IgD-negative memory B cell (primary cell): ENCODE measurements at regions not wholly inside any gene's neighbourhood (a gene's known extent, or its start where the extent isn't known, plus 50 kb on each side); places are given as distances from the start of the nearest gene placed in this dataset.

Experiments used
- H3K27ac Mint-ChIP-seq, 3 donors: one replicate each; pipeline ENCODE4 v1.8.0; 2020 to 2022; ENCODE audit warnings: mild to moderate bottlenecking in 3 of 3, mixed read lengths in 3 of 3, moderate library complexity in 1 of 3
- H3K27me3 Mint-ChIP-seq: one replicate; pipeline ENCODE4 v1.8.0; 2021; ENCODE audit warnings: mixed read lengths
- H3K36me3 Mint-ChIP-seq: one replicate; pipeline ENCODE4 v1.8.0; 2020; ENCODE audit warnings: mild to moderate bottlenecking, mixed read lengths
- H3K4me1 Mint-ChIP-seq, 3 donors: one replicate each; pipeline ENCODE4 v1.8.0; 2020 to 2022; ENCODE audit warnings: mixed read lengths in 3 of 3, mild to moderate bottlenecking in 1 of 3
- H3K4me3 Mint-ChIP-seq, 4 donors: one replicate each; pipeline ENCODE4 v1.8.0; 2020 to 2022; ENCODE audit warnings: mild to moderate bottlenecking in 4 of 4, mixed read lengths in 4 of 4, moderate library complexity in 3 of 4
- H3K9me3 Mint-ChIP-seq, 3 donors: one replicate each; pipeline ENCODE4 v1.8.0; 2020 to 2021; ENCODE audit warnings: mixed read lengths in 3 of 3, mild to moderate bottlenecking in 1 of 3

- peaks cover 0 to 1% (median 0%) of the 10 kb centered on the region in 3 donors for H3K9me3 Mint-ChIP-seq
- no peaks in the 10 kb centered on the region for H3K36me3 Mint-ChIP-seq
- H3K4me1 Mint-ChIP-seq, result no peaks in the 10 kb centered on the region
- no peak overlapping the region for H3K27ac Mint-ChIP-seq
- no peak overlapping the region for H3K4me3 Mint-ChIP-seq
- no peaks in the 10 kb centered on the region for H3K27me3 Mint-ChIP-seq
Observed at GRCh38 chr14:54058505-54058904, 101.9 kb upstream of the BMP4 start.

DNA sequence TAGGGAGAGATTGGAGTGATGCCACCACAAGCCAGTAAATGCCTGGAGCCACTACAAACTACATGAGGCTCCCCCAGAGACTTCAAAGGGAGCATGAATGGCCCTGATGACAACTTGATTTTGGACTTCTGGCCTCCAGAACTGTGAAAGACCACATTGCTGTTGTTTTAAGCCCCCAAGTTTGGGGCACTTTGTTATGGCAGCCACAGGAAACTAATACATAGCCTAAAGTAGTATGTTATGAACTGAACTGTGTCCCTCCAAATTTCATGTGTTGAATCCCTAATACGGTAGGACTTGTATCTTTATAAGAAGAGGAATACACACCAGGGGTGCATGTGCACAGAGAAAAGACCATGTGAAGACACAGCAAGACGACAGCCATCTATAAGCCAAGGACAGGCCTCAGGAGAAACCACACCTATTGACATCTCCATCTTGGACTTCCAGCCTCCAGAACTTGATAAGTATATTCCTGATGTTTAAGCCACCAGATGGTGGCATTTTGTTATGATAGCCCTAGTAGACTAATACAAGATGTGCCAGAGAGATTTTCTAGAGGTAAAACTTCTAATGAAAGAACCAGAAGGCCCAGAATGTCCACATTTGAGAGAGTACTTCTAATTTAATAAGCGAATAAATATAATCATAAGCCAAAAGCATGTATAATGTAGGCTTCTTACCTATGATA, 127.1 kb upstream of the BMP4 start:
- Mint-ChIP-seq H3K9me3 (peaks cover 0 to 3% (median 0%) of the 10 kb centered on the region in 3 donors), H3K27ac (no peak overlapping the region), H3K27me3 (peaks cover 4% of the 10 kb centered on the region), H3K4me1 (no peaks in the 10 kb centered on the region), H3K36me3 (no peaks in the 10 kb centered on the region), H3K4me3 (no peak overlapping the region)

- Mint-ChIP-seq H3K27ac (no peak overlapping the region), H3K36me3 (no peaks in the 10 kb centered on the region), H3K4me3 (no peak overlapping the region), H3K9me3 (peaks cover 0 to 2% (median 1%) of the 10 kb centered on the region in 3 donors), H3K27me3 (peaks cover 4% of the 10 kb centered on the region), H3K4me1 (no peaks in the 10 kb centered on the region)
Observed at GRCh38 chr14:54085232-54085761, 128.7 kb upstream of the BMP4 start.

DNA sequence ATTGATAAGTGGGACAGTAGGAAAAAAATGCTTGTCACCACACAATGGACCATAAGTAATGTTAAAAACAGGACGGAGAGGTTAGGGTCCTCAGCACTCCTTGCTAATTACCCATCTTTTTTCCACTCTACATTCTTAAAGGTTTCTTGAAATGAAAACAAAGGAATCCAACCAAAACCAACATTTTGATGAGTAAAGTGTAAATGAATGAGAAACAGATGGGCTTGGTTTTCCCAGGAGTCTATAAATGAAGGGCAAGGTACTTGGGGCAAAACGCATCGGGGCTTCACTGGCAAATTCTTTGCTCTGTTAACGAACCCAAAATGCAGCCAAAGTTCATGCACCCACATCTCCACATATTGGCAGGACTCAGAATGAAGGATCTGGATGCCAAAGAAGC, 129.2 kb upstream of the BMP4 start:
- peaks cover 4% of the 10 kb centered on the region for H3K27me3 Mint-ChIP-seq
- H3K27ac Mint-ChIP-seq, result no peak overlapping the region
- peaks cover 2% of the 10 kb centered on the region for H3K36me3 Mint-ChIP-seq
- no peak overlapping the region for H3K4me3 Mint-ChIP-seq
- peaks cover 0 to 2% (median 0%) of the 10 kb centered on the region in 3 donors for H3K9me3 Mint-ChIP-seq
- no peaks in the 10 kb centered on the region for H3K4me1 Mint-ChIP-seq

GRCh38 chr14:54086767-54087166, 130.1 kb upstream of the BMP4 start:
- Mint-ChIP-seq H3K4me3 (no peak overlapping the region), H3K27ac (no peak overlapping the region), H3K9me3 (peaks cover 0 to 2% (median 0%) of the 10 kb centered on the region in 3 donors), H3K27me3 (peaks cover 4% of the 10 kb centered on the region), H3K36me3 (peaks cover 2% of the 10 kb centered on the region), H3K4me1 (no peaks in the 10 kb centered on the region)

DNA sequence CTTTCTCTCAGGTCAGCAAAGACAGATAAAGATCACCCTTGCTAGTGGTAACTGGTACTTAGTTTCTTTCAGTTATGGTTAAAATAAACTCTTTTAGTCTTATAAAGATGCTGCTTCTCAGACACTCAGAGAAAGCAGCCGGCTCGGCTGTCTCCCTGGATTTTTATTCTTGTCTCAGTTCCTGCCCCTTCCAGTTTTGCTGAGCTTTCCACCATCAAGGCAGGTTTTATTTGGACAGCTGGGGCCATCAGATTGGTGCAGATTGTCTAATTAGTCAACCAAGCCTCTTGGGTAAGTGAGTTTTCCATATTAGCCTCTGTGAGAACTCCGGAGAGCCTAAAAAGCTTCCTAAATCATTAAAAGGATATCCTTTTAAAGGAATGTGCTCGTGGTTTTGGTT, 130.8 kb upstream of the BMP4 start:
- Mint-ChIP-seq H3K4me3 (no peak overlapping the region), H3K36me3 (peaks cover 2% of the 10 kb centered on the region), H3K4me1 (no peaks in the 10 kb centered on the region), H3K27me3 (peaks cover 4% of the 10 kb centered on the region), H3K27ac (no peak overlapping the region), H3K9me3 (peaks cover 0 to 2% (median 0%) of the 10 kb centered on the region in 3 donors)

DNA sequence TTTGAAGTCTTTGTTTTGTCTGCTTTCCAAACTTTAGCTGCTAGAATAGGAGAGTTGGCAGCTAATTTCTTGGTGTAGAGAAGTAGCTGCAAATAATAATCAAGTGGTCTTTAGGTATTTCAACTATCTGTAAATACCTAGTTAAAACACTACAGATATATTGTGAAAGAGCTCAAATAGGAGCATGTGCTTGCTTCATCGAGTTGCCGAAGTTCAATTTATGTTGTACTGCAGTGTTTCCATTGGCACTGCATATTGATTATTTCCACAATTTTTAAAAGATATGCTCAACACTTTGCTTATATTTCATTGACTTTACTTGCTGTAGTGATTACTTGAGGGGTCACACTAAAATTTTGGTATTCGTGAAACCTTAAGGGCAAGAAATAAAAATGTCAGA, 131.6 kb upstream of the BMP4 start:
- Mint-ChIP-seq H3K27me3 (peaks cover 3% of the 10 kb centered on the region), H3K4me1 (no peaks in the 10 kb centered on the region), H3K9me3 (peaks cover 0 to 5% (median 0%) of the 10 kb centered on the region in 3 donors), H3K36me3 (peaks cover 2% of the 10 kb centered on the region), H3K27ac (no peak overlapping the region), H3K4me3 (no peak overlapping the region)

- Mint-ChIP-seq H3K27ac (no peak overlapping the region), H3K4me3 (no peak overlapping the region), H3K4me1 (no peaks in the 10 kb centered on the region), H3K27me3 (no peaks in the 10 kb centered on the region), H3K9me3 (peaks cover 0 to 12% (median 9%) of the 10 kb centered on the region in 3 donors), H3K36me3 (peaks cover 3% of the 10 kb centered on the region)
Observed at GRCh38 chr14:54090274-54090673, 133.6 kb upstream of the BMP4 start.

GRCh38 chr14:54094765-54095164, 138.1 kb upstream of the BMP4 start:
- Mint-ChIP-seq H3K9me3 (peaks cover 0 to 22% (median 7%) of the 10 kb centered on the region in 3 donors), H3K27me3 (no peaks in the 10 kb centered on the region), H3K4me1 (no peaks in the 10 kb centered on the region)

GRCh38 chr14:54098536-54098935, 141.9 kb upstream of the BMP4 start:
- H3K9me3 Mint-ChIP-seq, result peaks cover 0 to 22% (median 6%) of the 10 kb centered on the region in 3 donors
- no peak overlapping the region for H3K27ac Mint-ChIP-seq
- no peak overlapping the region for H3K4me3 Mint-ChIP-seq
- no peaks in the 10 kb centered on the region for H3K4me1 Mint-ChIP-seq
- peaks cover 2% of the 10 kb centered on the region for H3K36me3 Mint-ChIP-seq
- no peaks in the 10 kb centered on the region for H3K27me3 Mint-ChIP-seq

More at GRCh38 chr14:54094765-54095164, 138.1 kb upstream of the BMP4 start:
- peaks cover 3% of the 10 kb centered on the region for H3K36me3 Mint-ChIP-seq
- H3K4me3 Mint-ChIP-seq, result no peak overlapping the region
- H3K27ac Mint-ChIP-seq, result no peak overlapping the region

- no peak overlapping the region for H3K4me3 Mint-ChIP-seq
- H3K27me3 Mint-ChIP-seq, result no peaks in the 10 kb centered on the region
- no peaks in the 10 kb centered on the region for H3K4me1 Mint-ChIP-seq
- peaks cover 0 to 2% (median 0%) of the 10 kb centered on the region in 3 donors for H3K9me3 Mint-ChIP-seq
- no peak overlapping the region for H3K27ac Mint-ChIP-seq
- H3K36me3 Mint-ChIP-seq, result no peaks in the 10 kb centered on the region
Observed at GRCh38 chr14:54102051-54102456, 145.4 kb upstream of the BMP4 start.

- Mint-ChIP-seq H3K9me3 (peaks cover 0 to 2% (median 0%) of the 10 kb centered on the region in 3 donors), H3K27ac (no peak overlapping the region), H3K4me1 (no peaks in the 10 kb centered on the region), H3K27me3 (no peaks in the 10 kb centered on the region), H3K36me3 (no peaks in the 10 kb centered on the region), H3K4me3 (no peak overlapping the region)
Observed at GRCh38 chr14:54102530-54102929, 145.9 kb upstream of the BMP4 start.

- Mint-ChIP-seq H3K27me3 (no peaks in the 10 kb centered on the region), H3K36me3 (no peaks in the 10 kb centered on the region), H3K27ac (no peak overlapping the region), H3K9me3 (peaks cover 0 to 2% (median 0%) of the 10 kb centered on the region in 3 donors), H3K4me1 (no peaks in the 10 kb centered on the region), H3K4me3 (no peak overlapping the region)
Observed at GRCh38 chr14:54104601-54105145, 148.0 kb upstream of the BMP4 start.

DNA sequence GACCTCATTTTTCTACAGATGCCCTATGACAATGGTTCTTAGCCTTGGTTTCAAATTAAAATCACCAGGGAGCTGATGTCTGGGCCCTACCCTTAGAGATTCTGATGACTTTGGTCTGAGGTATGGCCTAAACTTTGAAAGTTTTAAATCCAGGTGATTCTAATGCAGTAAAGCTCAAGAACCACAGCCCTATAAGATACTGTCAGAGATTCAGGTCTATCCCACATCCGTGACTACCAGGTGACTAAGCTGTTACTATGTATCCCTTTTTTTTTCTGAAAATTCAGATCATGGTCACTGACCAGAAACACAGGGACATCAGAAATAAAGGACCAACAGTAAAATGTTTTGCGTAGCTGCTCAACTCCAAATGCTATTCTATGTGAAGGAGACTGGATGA, 148.8 kb upstream of the BMP4 start:
- Mint-ChIP-seq H3K27me3 (no peaks in the 10 kb centered on the region), H3K27ac (no peak overlapping the region), H3K9me3 (peaks cover 0 to 2% (median 0%) of the 10 kb centered on the region in 3 donors), H3K4me3 (no peak overlapping the region), H3K4me1 (no peaks in the 10 kb centered on the region), H3K36me3 (no peaks in the 10 kb centered on the region)

DNA sequence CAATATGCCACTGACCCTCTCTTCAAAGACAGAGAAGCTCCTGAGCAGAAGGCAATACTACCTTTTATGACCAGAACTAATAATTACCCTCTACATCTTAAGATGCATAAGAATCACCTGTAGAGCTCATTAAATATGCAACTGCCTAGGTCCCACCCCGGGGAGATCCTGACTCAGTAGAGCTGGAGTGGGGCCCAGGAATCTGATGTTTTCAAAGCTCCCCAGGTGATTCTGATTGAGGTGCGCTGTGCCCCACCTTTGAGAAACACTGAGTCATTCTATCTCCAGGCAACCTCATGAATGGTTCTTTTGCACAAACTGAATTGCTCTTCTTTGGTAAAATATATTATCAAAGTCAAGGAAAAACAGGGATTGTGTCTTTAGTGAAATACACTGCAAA, 149.3 kb upstream of the BMP4 start:
- no peaks in the 10 kb centered on the region for H3K4me1 Mint-ChIP-seq
- no peak overlapping the region for H3K4me3 Mint-ChIP-seq
- no peak overlapping the region for H3K27ac Mint-ChIP-seq
- H3K36me3 Mint-ChIP-seq, result no peaks in the 10 kb centered on the region
- peaks cover 0 to 2% (median 0%) of the 10 kb centered on the region in 3 donors for H3K9me3 Mint-ChIP-seq
- H3K27me3 Mint-ChIP-seq, result no peaks in the 10 kb centered on the region
